ENCODE measurements at regions not wholly inside any gene's neighbourhood (a gene's known extent, or its start where the extent isn't known, plus 50 kb on each side); places are given as distances from the start of the nearest gene placed in this dataset.

GRCh38 chr13:76470991-76471390 lies 415.2 kb downstream of the KCTD12 start:
- TF ChIP-seq CTCF (conservative IDR thresholded peaks at IDR 0.05; ENCODE audit: low read depth, low read length), result no peak
- TF ChIP-seq EZH2 (IDR thresholded peaks at IDR 0.05; ENCODE audit: borderline replicate concordance, low read depth, low read length, poor library complexity, severe bottlenecking), result no peak

Measured in A673 (cell line).